Amygdala (tissue), 56 donors: ENCODE measurements at regions not wholly inside any gene's neighbourhood (a gene's known extent, or its start where the extent isn't known, plus 50 kb on each side); places are given as distances from the start of the nearest gene placed in this dataset.

Source experiments
- DNase-seq, 56 donors: peaks; one replicate each; lab custom pipeline; 2025; lab: John Stamatoyannopoulos, UW

DNA sequence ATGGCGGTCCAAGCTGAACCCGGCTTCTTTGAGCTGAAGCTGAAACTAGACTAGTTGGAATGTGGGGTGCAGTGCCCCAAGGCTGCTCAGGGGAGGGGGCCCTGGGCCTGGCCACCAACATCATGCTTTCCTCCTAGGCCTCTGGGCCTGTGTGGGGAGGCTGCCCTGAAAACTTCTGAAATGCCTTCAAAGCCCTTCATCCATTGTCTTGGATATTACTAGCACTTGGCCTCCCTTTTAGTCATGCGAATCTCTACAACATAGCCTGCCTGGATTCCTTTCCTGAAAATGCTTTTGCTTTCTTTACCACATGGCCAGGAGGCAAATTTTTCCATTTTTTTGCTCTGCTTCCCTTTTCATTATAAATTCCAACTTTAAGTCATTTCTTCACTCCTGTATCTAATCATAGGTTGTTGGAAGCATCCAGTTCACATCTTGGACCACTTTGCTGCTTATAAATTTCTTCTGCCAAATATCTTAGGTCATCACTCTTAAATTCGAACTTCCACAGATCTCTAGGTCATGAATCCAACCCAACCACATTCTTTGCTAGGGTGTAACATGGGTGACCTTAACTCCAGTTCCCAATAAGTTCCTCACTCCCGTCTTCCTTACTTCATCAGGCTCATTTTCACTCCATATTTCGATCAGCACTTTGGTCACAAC lies 103.4 kb downstream of the DDIT4L start:
- no peak for DNase-seq

DNA sequence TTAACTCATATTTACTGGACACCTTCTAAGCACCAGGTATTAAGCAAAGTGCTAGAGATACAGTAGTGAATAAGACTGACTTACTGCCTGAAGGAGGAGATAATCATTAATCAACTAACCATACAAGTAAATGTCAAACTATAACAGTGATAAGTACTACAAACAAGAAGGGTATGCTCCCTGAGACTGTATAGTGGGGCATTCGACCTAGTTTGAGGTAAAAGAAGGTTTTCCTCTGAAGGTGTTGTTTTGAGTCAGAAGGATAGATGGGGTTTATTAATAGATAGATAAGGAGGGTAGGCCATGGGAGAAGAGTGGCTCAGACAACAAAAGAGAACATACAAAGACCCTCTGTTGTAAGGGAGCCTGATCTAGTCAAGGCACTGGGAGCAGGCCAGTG lies 105.4 kb downstream of the DDIT4L start:
- no peak for DNase-seq

DNA sequence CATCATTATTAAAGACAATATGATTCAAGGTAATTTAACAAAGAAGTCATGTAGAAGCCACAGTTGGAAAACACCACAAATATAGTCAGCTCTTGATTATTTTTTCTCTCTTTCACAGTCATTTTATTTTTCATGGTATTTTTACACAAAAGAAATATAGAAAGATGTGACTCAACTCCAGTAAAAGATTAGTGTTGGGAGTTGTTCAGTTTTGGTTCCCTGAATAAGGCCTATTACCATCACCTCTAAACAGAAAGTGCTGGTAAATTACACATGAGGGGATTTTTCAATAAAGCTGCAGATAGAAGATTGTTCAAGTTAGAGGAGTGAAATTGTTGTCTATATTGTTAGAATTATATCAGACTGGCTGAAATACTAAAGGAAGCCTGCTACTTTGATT lies 107.0 kb downstream of the DDIT4L start:
- no peak for DNase-seq

DNA sequence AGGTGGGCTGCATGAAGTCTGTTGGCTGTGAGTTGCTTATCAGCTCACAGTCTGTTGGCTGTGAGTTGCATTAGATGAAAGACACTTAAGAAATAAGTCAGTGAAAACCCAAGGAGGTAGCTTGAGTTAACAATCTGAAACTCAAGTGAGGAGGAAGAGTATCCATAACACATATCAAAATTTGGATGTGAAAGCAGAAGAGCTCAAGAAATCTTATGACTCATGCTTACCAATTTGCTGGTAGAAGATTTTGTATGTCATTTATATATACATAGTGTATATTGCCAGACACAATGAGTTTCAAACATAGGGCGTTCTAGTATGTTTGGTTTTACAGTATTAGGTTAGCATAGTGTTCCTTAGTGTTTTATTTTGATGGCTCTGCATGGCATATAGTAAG lies 107.4 kb downstream of the DDIT4L start:
- no peak for DNase-seq

DNA sequence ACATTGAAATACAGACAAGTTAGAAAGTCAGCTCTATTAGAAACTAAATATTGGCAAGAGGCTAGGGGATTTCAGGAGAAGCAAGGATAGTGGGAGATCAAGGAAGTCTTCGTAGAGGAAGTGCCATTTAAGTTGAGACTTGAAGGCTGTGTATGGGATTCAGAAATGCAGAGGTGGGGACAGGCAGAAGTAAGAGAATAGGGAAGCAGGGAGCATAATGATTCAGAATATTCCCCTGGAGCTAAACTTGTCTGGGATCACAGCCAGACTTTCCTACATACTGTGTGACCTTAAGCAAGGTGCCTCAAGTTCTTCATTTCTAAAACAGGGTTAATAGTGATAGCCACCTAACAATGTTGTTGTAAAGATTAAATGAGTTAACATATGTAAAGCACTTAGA lies 108.8 kb downstream of the DDIT4L start:
- no peak for DNase-seq

DNA sequence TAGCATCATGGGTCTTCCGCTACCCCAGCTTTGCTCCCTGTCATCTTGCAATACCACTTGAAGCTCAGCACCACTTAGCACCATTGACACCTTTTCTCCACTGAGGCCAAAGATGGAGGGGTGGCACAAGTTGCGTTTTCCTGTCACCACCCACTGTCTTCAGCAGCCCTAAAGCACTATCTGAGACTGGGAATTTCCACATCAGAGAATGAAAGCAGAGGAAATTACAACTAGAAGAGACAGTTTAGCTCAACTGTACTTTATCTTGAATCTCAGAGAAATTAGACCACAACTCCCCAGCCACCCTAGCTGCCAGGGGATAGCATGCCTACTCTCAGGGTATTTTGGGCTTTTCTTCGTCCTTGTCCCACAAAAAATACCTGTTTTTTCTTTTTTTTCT lies 111.0 kb downstream of the DDIT4L start:
- DNase-seq, result no peak

DNA sequence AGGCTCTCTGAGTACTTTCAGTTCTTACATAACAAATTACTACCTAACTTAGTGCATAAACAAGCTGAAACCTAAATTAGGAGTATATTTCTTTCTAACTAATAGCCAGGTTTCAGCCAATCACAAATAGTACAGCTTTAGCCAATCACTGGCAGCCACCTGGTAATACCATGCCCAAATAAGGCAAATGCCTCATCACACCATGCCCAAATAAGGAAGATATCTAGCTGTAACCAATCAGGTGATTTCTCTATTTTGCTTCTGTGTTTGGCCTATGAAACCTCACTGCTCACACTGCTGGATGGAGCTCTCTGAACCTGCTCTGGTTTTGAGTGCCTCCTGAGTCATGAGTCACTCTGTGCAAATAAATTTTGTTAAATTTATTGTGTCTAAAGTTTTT lies 113.5 kb downstream of the DDIT4L start:
- no peak for DNase-seq

DNA sequence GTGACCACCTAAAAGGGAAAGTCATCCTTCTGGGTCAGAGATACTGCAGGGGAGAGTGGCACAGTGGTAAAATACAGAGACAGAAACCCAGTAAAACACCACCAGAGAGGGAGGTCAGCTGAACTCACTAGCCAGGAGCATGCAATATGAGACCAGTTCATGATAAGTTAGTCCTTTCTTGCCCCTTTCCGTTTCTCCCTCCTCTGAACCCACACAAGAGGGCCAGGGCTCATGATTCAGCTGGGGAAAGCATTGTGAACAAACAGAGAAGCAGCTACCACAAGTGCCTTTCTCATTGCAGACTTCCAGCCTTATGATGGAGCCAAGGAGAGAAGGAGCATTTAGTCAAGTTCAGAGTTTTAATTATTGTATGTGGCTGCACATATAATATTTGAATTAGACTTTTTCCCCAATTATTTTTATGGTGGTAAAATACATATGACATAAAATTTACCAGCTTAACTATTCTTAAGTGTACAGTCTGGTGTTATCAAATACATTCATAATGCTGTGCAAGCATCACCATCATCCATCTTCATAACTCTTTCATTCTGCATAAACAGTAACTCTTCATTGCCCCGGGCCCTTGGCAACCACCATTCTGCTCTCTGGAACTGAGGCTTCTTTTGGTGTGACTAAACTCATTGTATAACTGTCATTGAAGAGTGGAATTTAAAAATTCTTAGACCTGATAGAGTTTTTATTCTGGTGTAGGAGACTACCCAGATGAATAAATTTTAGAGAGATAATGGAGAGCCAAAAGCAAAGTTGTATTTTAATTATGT lies 114.6 kb downstream of the DDIT4L start:
- no peak for DNase-seq

DNA sequence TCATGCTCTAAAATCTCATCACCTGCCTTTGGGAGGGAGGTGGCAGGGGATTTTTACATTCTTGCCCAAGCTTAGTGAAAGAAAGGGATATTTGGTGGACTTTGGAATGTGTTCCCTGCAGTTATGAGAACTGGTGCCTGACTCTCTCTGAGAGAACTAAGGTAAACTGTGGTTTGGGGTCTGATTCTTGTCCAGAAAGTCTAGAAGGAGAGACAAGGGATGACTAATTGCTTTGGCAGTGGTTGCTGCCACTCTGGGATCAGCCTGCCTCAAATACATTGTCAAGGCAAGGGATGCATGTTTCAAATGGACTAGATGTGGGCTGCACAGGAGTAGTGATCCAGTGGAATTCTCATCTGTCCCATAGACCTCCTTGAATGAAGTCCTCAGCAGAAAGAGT lies 115.2 kb downstream of the DDIT4L start:
- no peak for DNase-seq

DNA sequence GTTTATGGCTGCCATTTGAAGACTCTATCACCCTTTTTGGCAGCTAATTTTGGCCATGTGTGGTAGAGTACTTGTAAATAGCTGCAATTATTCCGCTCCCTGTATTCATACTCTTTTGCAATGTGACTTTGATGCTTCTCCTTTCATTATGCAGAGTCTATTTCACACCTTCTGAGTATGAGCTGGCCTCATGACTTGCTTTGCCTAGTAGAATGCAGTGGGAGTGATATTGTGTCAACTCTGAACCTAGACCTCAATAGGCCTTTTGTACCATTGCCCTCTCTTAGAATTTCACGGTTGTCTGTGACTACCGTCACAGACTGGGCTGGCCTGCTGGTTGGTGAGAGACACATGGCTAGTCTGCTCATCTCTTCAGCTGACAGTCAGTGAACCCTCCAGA lies 118.8 kb downstream of the DDIT4L start:
- DNase-seq, result no peak

DNA sequence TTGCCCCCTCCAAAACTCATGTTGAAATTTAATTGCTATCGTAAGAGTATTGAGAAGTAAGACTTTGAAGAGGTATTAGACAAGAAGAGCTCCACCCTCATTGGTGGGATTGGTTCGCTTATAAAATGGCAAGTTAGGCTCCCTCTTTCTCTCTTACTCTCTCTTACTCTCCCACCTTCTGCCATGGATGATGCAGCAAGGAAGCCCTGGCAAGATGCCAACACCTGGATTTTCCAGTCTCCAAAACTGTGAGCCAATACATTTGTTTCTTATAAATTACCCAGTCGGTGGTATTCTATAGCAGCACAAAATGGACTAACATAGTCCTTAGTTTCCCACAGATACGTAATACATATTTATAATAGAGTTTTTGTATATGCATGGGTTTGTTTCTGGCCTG lies 119.4 kb downstream of the DDIT4L start:
- no peak for DNase-seq

DNA sequence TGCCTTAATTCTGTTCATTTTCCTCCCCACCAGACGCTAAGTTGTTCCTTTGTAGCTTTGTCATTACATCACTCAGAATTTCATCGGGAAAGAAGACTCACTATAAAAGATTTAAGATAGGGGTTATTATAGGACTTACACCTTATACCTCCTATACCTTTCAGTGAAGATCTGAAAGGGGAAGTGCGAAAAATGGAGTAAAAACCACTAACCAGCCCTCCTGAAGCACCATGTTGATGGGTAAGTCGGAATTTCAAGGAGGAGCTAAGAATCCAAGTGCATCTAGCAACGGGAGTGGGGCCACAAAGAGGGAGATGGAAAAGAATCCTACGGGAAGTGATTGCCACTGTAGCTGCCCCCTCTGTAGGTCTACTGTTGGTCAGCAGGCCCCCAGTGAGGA lies 119.1 kb upstream of the H2AZ1 start:
- DNase-seq, result no peak

DNA sequence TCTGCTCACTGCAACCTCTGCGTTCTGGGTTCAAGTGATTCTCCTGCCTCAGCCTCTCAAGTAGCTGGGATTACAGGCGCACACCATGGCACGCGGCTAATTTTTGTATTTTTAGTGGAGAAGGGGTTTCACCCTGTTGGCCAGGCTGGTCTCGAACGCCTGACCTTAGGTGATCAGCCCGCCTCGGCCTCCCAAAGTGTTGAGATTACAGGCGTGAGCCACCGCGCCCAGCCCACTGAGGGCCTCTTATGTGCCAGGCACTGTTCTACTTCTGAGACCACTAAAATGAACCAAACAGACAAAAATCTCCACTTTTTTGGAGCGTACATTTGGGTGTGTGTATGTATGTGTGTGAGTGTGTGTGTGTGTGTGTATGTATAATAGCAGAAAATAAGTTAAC lies 117.2 kb upstream of the H2AZ1 start:
- DNase-seq, result no peak

DNA sequence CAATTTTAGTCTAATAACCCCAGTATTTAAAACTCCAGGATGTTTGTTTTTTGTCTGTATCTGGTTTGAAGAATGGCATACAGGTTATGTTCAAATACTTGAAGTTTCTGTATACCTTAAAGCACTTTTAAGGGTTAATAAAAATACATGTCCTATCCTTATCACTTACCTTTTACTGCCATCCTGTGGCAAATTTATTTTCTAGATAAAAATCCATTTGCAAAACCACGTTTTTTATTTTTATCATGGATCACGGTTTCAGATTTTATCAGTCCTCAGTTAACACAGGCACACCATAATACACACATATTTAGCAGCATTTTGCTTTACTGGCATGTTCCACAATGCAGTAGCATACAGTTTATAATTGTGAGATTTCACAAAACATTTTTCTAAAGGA lies 113.3 kb upstream of the H2AZ1 start:
- no peak for DNase-seq

DNA sequence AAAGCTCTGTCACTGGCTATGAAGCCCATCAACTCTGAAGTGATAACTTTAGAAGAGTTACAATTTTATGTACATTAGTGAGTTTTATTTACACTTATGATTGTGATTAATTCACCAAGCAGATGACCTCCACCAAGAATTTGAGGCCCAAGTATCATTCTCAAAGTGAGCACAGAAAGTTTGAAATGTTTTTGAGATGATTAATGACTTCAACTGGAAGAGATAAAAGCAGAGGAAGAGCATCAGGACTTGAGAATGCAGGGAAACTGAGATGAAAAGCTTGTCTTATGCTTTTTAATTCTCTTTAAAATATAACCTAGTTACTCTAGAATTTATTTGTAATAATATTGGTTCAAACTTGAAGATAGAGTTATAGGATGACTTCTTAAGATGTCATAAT lies 112.8 kb upstream of the H2AZ1 start:
- DNase-seq, result no peak

DNA sequence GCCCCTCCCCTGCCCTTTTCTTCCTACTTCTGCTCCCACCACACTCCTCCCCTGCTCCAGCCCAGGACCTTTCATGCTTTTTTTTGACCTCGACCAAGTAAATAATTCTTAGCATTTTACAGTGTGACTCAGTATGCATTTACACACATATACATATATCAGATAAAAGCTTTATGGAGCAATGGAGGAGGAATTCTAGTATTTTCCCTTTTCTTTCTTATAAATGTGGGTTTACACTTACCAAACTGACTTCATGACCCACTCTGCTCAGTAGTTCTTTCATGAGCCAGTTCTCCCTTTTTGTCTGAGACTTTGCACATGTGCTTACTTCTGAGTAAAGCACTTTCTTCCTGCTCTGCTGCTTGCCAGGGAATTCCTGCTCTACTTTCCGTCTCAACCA lies 111.8 kb upstream of the H2AZ1 start:
- no peak for DNase-seq

DNA sequence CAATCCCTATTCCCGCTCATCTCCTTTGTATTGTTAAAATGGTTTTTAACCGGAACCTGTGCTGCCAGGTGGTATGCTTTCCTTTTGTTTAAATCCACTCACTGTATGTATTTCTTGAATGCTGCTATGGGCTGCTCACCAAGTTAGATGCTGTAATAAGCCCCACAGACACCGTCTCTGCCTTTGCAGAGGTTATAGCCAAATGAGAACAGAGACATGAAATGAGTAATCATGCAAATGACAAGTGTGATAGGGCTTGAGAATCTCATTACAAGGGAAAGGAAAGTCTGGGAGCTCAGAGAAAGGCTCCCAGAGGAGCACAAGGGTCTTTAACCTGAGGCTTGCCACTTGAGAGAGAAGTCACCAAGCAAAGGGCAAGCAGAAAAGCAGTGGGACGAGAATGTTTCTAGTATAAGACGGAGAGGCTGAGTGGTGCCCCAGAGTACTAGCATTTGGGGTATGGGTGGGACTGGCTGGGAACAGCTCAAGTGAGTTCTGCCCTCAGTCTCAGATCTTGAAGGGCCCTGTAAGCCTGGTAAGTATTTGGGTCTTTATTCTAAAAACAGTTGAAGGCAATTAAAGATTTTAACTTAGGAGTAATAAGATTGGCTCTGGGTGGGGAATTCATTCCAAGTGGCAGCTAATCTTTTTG lies 110.8 kb upstream of the H2AZ1 start:
- no peak for DNase-seq

DNA sequence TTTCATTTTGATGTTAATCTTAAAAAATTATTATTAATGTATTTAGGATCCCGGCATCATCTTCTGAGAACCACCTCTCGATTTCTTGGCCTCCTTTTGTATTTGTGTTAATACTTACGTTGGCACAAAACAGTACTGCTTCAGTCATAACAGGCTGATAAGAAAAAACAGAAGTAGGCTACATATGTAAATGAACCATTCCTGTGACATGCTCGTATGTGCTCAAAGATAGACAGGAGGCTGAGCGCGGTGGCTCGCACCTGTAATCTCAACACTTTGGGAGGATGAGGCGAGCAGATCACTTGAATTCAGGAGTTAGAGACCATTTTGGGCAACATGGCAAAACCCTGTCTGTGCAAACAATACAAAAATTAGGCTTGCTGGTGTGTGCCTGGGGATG lies 109.4 kb upstream of the H2AZ1 start:
- no peak for DNase-seq

DNA sequence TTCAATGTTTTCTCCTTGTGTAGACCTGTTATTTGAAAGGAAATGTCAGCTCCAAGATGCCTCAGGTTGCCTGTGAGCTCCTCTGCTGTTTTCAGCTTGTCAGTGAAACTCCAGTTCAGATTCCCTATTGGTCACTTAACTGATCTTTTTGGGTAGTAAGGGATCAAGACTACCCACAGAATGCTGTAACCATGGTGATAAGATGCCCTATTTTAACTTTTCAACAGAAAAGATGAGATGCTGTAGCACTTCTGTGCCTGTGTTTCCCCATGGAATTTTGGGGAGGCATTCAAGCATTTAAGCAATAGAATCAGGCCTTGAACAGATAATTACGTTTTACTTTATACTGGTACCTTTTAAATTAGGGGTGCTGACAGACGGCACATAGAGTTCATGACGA lies 106.6 kb upstream of the H2AZ1 start:
- no peak for DNase-seq

DNA sequence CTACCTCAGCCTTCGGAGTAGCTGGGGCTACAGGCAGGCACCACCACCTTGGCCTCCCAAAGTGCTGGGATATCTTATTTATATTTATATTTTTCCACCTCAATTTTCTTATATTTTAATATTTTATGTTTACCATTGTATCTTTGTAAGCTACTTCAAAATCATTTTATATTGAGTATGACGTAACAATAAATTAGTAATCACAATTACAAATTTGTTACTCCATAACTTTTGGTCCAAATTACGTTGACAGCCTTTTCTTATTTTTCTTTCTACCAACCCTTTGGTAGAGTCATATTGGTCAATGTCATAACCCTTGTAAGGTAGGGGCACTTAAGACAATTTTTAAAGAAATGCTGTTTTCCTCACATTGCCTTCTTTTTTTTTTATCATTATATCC lies 104.0 kb upstream of the H2AZ1 start:
- no peak for DNase-seq

DNA sequence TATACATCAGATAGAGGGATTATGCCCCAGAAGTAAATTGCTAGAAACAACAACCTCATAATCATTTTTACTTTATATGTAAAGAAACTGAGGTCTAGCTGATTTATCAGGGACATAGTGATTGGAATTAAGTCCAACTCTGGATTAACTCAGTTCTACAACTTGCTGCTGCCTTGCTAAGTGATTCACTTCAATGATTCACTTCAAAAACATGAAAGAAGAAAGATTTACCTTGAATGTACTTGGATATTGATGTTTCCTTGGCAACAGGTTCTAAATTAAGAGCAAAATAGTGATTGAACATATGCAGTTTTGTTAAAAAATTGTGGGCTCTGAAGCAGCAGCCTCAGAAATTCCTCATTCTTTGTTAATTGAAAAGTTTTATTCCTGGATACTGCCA lies 99.8 kb upstream of the H2AZ1 start:
- no peak for DNase-seq

DNA sequence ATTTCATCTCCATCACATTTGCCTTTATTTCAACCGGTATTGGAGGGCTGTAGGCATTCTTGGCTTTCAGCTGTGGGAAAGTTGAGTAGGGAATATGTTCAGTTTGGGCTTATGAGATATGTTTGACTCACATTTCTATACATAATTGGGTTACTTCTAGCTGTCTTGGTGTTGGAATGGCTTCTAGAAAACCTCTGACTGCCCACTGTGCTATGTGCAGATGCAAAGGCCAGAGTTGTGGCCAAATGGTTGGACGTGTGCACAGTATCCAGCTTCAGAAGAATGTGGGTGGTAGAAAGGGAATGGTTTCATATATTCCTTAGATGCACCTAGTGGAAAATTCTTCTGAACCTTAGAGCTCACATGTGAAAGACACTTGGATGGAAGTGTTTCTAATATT lies 92.6 kb upstream of the H2AZ1 start:
- DNase-seq, result no peak
